ENCODE measurements at regions not wholly inside any gene's neighbourhood (a gene's known extent, or its start where the extent isn't known, plus 50 kb on each side); places are given as distances from the start of the nearest gene placed in this dataset.

GRCh38 chr2:133986081-133986837 lies 267.6 kb upstream of the MGAT5 start (continued):
- TF ChIP-seq, protein P1, sequence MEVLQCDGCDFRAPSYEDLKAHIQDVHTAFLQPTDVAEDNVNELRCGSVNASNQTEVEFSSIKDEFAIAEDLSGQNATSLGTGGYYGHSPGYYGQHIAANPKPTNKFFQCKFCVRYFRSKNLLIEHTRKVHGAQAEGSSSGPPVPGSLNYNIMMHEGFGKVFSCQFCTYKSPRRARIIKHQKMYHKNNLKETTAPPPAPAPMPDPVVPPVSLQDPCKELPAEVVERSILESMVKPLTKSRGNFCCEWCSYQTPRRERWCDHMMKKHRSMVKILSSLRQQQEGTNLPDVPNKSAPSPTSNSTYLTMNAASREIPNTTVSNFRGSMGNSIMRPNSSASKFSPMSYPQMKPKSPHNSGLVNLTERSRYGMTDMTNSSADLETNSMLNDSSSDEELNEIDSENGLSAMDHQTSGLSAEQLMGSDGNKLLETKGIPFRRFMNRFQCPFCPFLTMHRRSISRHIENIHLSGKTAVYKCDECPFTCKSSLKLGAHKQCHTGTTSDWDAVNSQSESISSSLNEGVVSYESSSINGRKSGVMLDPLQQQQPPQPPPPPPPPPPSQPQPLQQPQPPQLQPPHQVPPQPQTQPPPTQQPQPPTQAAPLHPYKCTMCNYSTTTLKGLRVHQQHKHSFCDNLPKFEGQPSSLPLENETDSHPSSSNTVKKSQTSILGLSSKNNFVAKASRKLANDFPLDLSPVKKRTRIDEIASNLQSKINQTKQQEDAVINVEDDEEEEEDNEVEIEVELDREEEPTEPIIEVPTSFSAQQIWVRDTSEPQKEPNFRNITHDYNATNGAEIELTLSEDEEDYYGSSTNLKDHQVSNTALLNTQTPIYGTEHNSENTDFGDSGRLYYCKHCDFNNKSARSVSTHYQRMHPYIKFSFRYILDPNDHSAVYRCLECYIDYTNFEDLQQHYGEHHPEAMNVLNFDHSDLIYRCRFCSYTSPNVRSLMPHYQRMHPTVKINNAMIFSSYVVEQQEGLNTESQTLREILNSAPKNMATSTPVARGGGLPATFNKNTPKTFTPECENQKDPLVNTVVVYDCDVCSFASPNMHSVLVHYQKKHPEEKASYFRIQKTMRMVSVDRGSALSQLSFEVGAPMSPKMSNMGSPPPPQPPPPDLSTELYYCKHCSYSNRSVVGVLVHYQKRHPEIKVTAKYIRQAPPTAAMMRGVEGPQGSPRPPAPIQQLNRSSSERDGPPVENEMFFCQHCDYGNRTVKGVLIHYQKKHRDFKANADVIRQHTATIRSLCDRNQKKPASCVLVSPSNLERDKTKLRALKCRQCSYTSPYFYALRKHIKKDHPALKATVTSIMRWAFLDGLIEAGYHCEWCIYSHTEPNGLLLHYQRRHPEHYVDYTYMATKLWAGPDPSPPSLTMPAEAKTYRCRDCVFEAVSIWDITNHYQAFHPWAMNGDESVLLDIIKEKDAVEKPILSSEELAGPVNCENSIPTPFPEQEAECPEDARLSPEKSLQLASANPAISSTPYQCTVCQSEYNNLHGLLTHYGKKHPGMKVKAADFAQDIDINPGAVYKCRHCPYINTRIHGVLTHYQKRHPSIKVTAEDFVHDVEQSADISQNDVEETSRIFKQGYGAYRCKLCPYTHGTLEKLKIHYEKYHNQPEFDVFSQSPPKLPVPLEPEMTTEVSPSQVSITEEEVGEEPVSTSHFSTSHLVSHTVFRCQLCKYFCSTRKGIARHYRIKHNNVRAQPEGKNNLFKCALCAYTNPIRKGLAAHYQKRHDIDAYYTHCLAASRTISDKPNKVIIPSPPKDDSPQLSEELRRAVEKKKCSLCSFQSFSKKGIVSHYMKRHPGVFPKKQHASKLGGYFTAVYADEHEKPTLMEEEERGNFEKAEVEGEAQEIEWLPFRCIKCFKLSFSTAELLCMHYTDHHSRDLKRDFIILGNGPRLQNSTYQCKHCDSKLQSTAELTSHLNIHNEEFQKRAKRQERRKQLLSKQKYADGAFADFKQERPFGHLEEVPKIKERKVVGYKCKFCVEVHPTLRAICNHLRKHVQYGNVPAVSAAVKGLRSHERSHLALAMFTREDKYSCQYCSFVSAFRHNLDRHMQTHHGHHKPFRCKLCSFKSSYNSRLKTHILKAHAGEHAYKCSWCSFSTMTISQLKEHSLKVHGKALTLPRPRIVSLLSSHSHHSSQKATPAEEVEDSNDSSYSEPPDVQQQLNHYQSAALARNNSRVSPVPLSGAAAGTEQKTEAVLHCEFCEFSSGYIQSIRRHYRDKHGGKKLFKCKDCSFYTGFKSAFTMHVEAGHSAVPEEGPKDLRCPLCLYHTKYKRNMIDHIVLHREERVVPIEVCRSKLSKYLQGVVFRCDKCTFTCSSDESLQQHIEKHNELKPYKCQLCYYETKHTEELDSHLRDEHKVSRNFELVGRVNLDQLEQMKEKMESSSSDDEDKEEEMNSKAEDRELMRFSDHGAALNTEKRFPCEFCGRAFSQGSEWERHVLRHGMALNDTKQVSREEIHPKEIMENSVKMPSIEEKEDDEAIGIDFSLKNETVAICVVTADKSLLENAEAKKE (CRISPR knock-in tag; IDR thresholded peaks at IDR 0.05) = no peak
- TF ChIP-seq, protein P2, sequence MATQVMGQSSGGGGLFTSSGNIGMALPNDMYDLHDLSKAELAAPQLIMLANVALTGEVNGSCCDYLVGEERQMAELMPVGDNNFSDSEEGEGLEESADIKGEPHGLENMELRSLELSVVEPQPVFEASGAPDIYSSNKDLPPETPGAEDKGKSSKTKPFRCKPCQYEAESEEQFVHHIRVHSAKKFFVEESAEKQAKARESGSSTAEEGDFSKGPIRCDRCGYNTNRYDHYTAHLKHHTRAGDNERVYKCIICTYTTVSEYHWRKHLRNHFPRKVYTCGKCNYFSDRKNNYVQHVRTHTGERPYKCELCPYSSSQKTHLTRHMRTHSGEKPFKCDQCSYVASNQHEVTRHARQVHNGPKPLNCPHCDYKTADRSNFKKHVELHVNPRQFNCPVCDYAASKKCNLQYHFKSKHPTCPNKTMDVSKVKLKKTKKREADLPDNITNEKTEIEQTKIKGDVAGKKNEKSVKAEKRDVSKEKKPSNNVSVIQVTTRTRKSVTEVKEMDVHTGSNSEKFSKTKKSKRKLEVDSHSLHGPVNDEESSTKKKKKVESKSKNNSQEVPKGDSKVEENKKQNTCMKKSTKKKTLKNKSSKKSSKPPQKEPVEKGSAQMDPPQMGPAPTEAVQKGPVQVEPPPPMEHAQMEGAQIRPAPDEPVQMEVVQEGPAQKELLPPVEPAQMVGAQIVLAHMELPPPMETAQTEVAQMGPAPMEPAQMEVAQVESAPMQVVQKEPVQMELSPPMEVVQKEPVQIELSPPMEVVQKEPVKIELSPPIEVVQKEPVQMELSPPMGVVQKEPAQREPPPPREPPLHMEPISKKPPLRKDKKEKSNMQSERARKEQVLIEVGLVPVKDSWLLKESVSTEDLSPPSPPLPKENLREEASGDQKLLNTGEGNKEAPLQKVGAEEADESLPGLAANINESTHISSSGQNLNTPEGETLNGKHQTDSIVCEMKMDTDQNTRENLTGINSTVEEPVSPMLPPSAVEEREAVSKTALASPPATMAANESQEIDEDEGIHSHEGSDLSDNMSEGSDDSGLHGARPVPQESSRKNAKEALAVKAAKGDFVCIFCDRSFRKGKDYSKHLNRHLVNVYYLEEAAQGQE (IDR thresholded peaks at IDR 0.05; ENCODE audit: unreplicated experiment) = no peak

Data from GM23338 (cell line).